Umbilical cord (tissue), 1 donor: ENCODE measurements at regions not wholly inside any gene's neighbourhood (a gene's known extent, or its start where the extent isn't known, plus 50 kb on each side); places are given as distances from the start of the nearest gene placed in this dataset.
"Not testable (repeated sequence)": the region's sequence is repeated elsewhere in the genome, so short reads cannot be mapped to it uniquely, and the experiment has no call there.

Experiments used
- DNase-seq: peaks from one replicate; pipeline ENCODE4 v3.0.0-alpha.2; 2015; ENCODE audit warnings: low spot score

GRCh38 chr2:35957053-35957452 is 398.5 kb upstream of the CRIM1 start:
- not testable (repeated sequence) for DNase-seq

DNA sequence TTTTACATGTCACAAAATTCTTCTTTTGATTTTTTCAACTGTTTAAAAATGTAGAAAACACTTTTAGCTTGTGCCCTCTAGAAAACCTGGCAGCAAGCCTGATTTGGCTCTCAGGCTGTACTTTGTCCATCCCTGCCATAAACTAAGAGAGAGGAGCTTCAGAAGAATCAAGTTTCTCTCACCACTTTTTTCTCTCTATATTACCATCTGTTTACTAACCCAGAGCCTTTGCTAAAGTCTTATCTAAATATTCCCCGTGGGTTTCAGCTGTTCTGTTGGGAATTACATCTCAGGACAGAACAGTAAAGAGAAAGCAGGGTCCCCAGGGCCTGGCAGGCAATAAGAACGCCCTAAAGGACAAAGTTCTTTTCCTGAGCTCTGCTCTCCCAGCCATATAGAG is 409.1 kb upstream of the CRIM1 start:
- DNase-seq: peak; percentile 17

DNA sequence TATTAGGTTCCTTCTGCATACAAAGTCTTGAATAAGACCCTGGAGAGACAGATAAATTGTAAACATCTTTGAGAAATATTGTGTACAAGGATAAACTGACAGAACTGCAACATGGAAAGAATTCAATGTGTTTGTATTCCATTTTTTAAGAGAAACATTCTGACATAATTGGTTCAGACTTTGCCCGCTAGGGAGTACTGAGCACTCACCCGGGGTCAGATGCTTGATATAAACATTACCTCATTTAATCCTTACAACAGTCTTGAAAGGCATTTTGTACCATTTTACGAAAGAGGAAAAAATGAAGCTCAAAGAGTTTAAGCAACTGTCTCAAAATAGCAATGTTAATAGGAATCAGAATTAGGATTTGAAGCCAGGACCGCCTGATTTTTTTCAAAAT is 416.7 kb upstream of the CRIM1 start:
- DNase-seq: no peak

GRCh38 chr2:35933031-35933430 is 422.5 kb upstream of the CRIM1 start:
- DNase-seq: no peak

DNA sequence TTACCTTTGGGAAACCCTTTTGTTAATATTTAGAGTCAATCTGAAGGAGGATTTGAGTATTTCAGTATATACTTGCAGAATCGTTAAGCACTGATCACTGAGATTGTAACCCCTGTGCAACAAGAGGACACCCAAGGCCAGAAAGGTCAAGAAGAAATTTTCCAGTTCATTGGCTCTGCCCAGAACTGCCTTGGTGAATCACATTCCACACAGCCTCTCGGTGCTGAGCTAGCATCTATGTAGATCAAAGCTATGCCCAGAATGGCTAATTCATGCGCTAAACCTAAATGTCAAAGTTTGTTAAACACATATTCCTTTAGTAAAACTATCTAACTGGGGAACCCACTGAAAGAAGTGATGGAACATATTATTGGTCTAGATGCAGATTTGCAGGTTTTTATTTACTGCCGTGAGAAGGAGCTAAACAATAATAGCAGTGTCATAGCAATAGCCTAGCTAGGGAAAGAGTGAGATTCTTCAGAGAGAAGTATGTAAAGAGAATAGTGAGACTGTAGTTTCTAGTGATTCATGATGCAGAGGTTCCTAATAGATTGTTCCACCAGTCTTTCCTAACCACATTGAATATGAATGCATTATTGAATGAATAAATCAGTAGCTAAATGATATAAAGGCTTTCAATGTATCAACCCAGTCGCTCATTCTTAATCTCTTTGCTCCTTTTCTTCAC is 423.2 kb upstream of the CRIM1 start:
- DNase-seq: no peak

DNA sequence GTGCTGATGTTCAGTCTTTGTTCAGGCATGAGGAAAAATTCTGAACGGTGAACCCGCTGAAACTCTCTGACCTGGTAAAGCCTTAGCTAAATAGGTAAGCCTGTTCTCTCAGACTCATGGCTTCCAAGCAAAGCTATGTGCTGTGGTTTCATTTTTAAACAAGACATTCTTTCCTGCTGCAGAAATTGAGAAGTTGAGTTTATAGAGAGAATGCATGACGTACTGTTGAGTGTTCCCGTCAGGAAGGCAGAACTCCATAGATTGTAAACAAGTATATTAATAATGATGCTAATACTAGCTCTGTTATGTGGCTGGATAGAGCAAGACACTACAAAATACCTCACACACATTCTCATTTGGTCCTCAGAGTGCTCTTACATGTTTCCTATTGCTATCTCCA is 424.0 kb upstream of the CRIM1 start:
- no peak for DNase-seq

DNA sequence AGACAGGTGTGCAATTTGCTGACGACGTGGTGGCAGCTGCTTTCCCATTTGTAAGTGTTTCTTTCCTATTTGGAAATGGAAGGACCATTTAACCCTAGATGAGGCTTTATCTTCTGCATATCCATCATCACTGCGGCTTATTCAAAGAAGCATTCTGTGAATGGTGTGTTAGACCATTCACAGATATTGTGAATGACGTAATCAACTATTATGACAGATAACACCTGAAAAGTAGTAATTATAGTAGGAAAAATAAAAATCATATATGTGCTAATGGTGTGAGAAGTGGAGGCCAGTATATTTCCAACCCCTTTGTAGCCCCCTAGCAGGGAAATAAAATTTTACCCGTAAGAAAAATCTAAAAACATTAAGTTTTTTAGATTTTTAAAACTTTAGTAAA is 424.5 kb upstream of the CRIM1 start:
- DNase-seq: no peak

DNA sequence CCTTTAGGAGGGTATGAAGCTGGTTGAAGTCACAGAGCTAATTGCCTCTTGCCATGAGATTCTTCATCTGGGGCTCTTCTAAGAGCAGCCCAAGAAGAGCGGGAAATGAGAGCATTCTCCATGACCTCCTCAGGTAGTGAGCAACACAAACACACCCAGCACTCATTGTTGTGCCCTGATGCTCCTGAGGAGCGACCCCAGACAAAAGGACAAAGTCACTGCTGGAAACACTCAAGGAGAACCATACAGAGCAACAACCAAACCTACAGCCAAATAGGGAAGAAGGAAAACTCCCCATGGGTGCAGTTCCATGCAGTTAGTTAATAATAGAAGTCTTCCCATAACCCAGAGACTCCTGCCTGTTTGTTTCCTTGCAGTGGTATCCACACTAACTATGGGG is 426.0 kb upstream of the CRIM1 start:
- no peak for DNase-seq

DNA sequence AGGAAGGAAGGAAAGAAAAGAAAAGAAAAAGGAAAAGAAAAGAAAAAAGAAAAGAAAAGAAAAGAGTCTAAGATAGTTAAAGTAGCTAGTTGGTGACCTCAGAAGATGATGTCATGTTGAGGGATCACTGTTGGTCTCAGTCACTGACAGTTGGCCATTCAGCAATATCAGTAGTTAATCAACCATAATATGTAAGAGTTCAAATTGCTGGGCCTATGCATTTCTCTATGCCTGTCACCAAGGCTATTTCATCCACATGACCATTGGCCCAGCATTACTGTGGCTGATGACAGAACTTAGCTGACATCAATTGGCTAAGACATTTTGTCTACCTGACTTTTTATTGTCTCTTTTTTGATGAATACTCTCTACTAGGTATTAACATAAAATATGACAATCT is 435.5 kb upstream of the CRIM1 start:
- no peak for DNase-seq

GRCh38 chr2:35915261-35915660 is 440.3 kb upstream of the CRIM1 start:
- no peak for DNase-seq

GRCh38 chr2:35891936-35892335 is 463.6 kb upstream of the CRIM1 start:
- no peak for DNase-seq

GRCh38 chr2:35891528-35891927 is 464.1 kb upstream of the CRIM1 start:
- no peak for DNase-seq

DNA sequence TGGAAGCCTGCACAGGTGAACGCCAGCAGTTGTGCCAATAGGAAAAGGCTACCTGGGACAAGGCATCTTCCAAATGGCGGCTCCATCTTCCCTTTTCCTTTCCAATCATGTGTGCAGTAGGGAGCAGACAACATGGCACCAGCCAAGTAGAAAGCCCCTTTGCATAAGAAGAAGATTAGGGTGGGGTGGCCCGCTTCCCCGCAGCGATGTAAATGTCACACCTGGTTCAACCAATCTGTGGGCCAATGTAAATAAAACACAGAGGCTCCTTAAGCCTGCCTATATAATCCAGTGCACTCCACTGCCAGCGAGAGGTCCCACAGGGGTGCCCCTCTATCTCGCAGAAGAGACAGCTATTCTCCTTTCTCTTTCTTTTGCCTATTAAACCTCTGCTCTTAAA is 468.4 kb upstream of the CRIM1 start:
- DNase-seq: no peak

DNA sequence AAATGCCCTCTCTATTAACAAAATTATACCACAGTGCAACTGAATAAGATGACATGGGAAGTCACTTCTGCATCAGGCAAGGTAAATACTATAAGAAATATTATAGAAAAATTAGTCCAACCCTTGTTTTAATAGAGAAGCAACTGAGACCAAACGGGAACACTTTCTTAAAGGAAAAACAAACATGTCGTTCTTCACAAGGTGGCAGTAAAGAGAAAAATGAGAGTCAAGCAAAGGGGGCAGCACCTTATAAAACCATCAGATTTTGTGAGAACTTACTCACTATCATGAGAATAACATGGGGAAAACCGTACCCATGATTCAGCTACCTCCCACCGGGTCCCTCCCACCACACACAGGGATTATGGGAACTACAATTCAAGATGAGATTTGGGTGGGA is 481.7 kb upstream of the CRIM1 start:
- no peak for DNase-seq

- no peak for DNase-seq
Observed at GRCh38 chr2:35871672-35872071, 483.9 kb upstream of the CRIM1 start.

DNA sequence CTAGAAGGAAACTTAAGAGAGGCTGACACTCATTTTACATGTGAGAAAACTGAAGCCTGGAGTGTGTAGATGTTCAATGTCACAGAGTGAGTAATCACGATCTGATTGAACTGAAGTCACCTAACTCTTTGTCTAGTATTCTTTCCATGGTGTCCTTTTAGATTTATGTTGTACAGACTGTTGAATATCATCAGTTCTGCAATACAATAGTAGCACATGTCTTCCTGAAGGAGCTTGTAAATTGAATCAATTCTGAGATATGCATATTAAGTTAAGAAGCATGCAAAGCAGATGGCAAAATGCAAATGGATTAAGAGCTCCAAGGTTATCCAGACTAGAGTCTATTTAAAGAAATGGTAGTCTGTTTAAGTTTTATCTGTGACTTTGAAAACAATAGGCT is 484.9 kb upstream of the CRIM1 start:
- no peak for DNase-seq

DNA sequence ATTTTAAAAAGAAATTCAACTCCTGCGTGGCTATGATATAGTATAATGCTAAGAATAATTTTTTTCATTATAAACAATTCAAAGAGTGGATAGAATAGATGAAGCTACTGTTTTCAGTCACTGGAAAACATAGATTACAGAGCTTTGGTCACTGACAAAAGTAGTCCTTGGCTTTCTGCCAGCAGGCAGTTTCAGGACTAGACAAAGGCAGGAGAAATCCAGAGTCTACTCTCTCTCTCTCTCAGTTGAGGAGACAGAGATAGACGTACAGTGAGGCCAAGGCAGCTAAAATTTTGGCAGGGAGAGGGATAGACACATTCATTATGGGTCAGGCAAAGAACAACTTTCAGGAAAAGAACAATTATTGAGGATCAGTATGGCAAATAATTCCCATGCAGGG is 491.4 kb upstream of the CRIM1 start:
- peak; percentile 4 for DNase-seq

DNA sequence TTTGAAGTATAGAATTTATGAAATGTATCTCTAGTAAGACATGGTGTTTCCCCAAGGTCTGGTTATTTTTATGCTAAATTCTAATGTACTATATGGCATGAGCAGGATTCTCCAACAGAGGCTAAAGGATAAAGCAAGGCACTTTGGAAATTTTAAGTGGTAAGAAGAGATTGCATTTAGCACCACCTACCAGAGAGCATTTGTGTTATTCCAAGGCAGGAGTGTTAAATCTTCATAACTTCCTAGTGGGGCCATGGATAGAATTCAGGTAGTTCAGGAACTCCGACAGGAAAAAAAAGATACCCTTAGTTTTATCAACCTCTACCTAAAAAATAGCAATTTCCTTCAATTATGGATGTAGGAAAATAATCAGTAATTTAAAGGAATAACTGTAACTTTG is 497.4 kb upstream of the CRIM1 start:
- no peak for DNase-seq

DNA sequence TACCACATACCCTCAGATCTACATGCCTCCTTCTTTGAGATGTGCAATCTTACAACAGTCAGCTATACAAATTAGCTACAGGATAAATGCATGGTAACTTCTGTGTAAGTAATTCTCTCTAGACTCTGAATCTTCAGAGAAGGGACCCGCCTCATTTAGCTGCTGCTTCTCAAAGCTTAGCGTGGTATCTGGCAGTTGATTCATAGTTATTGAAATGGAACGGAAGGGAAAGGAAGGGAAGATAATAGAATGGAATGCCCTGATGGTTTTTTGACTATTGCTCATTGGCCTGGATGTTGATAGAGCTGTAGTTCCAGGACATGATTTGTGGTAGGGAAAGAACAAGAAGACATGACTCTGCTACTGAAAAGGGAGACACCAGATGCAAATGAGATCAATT is 498.1 kb upstream of the CRIM1 start:
- DNase-seq: no peak

GRCh38 chr2:35831385-35831784 is 524.2 kb upstream of the CRIM1 start:
- DNase-seq: no peak

GRCh38 chr2:35830833-35831232 is 524.7 kb upstream of the CRIM1 start:
- no peak for DNase-seq

DNA sequence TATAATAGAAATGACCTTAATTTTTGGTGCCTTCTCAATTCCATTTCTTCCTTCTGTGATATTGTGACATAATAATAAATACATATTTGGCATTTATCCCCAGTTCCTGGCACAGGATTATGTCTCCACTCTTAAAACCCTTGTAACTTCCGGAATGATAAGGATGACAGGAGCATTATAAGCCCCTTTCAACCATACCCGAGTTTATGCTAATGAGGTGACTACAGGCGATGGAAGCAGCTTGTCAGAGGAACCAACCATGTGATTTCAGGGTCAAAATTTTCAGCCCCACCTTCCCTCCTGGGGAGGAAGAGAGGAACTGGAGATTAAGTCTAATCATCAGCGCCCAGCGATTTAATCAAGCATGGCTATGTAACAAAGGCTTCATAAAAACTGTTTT is 528.5 kb upstream of the CRIM1 start:
- no peak for DNase-seq

GRCh38 chr2:35822716-35823115 is 532.9 kb upstream of the CRIM1 start:
- no peak for DNase-seq

DNA sequence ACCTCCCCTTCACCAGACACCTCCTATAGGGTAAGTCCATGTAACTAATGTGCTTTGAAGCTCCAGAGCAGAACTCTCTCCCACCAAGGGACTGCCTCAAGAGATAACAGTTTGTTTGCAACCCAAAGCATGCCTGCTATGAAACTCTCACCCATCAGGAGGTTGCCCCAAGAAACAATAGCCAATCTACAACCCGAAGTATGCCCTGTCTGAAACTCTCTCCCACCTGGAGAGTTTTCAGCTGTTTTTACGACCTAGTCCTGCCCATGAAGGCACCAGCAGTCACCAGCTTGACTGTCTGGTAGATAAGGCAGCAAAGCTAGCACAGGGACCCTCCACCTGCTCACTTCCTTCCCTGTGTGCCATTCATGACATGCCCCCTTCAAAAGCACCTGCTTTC is 533.9 kb upstream of the CRIM1 start:
- DNase-seq: no peak
